ENCODE measurements at regions not wholly inside any gene's neighbourhood (a gene's known extent, or its start where the extent isn't known, plus 50 kb on each side); places are given as distances from the start of the nearest gene placed in this dataset.

GRCh38 chr11:70666311-70666710, 268.0 kb downstream of the CTTN start:
- TF ChIP-seq, protein P1, sequence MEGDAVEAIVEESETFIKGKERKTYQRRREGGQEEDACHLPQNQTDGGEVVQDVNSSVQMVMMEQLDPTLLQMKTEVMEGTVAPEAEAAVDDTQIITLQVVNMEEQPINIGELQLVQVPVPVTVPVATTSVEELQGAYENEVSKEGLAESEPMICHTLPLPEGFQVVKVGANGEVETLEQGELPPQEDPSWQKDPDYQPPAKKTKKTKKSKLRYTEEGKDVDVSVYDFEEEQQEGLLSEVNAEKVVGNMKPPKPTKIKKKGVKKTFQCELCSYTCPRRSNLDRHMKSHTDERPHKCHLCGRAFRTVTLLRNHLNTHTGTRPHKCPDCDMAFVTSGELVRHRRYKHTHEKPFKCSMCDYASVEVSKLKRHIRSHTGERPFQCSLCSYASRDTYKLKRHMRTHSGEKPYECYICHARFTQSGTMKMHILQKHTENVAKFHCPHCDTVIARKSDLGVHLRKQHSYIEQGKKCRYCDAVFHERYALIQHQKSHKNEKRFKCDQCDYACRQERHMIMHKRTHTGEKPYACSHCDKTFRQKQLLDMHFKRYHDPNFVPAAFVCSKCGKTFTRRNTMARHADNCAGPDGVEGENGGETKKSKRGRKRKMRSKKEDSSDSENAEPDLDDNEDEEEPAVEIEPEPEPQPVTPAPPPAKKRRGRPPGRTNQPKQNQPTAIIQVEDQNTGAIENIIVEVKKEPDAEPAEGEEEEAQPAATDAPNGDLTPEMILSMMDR (IDR thresholded peaks at IDR 0.05): no peak
- TF ChIP-seq ZBTB33 (IDR thresholded peaks at IDR 0.05; ENCODE audit: borderline replicate concordance, low read depth) (no peak), JUND (IDR thresholded peaks at IDR 0.05) (no peak), EP300 (IDR thresholded peaks at IDR 0.05; ENCODE audit: borderline replicate concordance in 1 of 2, low read depth in 1 of 2, low read length in 1 of 2) (no peak), POLR2AphosphoS5 (IDR thresholded peaks at IDR 0.05; ENCODE audit: low read depth, low read length) (no peak), REST (IDR thresholded peaks at IDR 0.05; ENCODE audit: low read depth, low read length) (no peak), SIN3A (IDR thresholded peaks at IDR 0.05; ENCODE audit: borderline replicate concordance, low read depth, low read length) (no peak), SMC3 (IDR thresholded peaks at IDR 0.05; ENCODE audit: low read depth, low read length) (no peak), YY1 (IDR thresholded peaks at IDR 0.05; ENCODE audit: low read depth) (no peak)
- TF ChIP-seq, protein P2, sequence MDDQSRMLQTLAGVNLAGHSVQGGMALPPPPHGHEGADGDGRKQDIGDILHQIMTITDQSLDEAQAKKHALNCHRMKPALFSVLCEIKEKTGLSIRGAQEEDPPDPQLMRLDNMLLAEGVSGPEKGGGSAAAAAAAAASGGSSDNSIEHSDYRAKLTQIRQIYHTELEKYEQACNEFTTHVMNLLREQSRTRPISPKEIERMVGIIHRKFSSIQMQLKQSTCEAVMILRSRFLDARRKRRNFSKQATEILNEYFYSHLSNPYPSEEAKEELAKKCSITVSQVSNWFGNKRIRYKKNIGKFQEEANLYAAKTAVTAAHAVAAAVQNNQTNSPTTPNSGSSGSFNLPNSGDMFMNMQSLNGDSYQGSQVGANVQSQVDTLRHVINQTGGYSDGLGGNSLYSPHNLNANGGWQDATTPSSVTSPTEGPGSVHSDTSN (IDR thresholded peaks at IDR 0.05): no peak
- TF ChIP-seq, protein P3, sequence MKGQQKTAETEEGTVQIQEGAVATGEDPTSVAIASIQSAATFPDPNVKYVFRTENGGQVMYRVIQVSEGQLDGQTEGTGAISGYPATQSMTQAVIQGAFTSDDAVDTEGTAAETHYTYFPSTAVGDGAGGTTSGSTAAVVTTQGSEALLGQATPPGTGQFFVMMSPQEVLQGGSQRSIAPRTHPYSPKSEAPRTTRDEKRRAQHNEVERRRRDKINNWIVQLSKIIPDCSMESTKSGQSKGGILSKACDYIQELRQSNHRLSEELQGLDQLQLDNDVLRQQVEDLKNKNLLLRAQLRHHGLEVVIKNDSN (IDR thresholded peaks at IDR 0.05; ENCODE audit: borderline replicate concordance, low read depth): no peak

Measured in SK-N-SH (cell line).